Hematopoietic multipotent progenitor cell treated with erythropoietin and hydrocortisone succinate and interleukin-3 and kit ligand, for 8 days (in vitro differentiated cells): ENCODE measurements at regions not wholly inside any gene's neighbourhood (a gene's known extent, or its start where the extent isn't known, plus 50 kb on each side); places are given as distances from the start of the nearest gene placed in this dataset.
A peak's percentile ranks its signal among the peaks of the same experiment; 100 is the strongest.
"Not testable (repeated sequence)": the region's sequence is repeated elsewhere in the genome, so short reads cannot be mapped to it uniquely, and the experiment has no call there.

Experiments
- DNase-seq: peaks from one replicate; pipeline ENCODE4 v3.0.0-alpha.2; 2015

DNA sequence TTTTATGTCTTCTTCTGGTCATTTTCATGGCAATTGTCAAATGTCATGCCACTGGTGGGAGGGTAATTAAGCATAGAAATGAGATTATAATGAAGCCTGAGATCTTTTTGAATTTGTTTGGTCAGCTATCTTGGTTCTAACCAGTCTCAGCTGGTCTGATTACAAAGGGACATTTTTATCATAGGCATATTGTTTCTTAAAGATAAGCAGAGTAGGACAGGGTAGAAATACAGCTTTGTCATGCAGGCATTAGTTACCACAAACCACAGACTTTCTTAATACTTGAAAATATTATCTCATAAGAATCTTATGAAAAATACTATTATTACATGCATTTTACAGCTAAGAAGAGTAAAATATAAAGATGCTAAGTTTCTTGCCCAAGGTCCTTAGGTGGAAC is 1761.5 kb downstream of the PCDH9 start:
- peak; percentile 92 for DNase-seq

DNA sequence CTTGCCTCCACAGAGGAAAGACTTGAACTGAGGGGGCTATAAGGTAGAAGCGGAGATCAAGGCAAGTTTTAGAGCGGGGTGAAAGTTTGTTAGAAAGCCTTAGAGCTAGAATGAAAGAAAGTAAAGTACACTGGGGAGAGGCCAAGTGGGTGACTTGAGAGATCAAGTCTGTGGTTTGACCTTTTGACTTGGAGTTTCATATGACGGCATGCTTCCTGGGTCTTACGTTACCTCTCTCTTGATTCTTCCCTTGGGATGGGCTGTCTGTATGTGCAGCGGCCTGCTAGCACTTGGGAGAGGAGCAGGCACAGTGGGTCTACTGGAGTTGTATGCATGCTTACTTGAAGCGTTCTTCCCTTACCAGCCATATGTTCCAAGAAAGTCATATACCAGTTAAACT is 1768.5 kb downstream of the PCDH9 start:
- DNase-seq, result no peak

DNA sequence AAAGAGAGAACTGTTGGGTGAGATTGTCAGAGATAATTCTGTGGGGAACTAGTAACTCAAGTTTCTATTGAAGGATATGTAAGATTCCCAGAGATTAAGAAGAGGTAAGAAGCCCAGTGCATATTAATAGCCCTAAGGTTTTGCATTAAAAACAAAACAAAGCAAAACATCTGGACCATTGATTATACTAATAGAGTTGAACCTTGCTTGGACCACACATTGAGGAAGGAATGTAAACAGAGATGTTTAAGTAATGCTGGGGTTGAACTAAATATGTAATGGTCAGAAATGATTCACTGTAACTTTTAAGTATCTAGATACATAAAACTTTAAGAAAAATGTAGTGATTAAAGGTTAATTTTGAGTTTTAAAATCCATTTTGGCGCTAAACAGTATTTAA is 1770.0 kb downstream of the PCDH9 start:
- no peak for DNase-seq

DNA sequence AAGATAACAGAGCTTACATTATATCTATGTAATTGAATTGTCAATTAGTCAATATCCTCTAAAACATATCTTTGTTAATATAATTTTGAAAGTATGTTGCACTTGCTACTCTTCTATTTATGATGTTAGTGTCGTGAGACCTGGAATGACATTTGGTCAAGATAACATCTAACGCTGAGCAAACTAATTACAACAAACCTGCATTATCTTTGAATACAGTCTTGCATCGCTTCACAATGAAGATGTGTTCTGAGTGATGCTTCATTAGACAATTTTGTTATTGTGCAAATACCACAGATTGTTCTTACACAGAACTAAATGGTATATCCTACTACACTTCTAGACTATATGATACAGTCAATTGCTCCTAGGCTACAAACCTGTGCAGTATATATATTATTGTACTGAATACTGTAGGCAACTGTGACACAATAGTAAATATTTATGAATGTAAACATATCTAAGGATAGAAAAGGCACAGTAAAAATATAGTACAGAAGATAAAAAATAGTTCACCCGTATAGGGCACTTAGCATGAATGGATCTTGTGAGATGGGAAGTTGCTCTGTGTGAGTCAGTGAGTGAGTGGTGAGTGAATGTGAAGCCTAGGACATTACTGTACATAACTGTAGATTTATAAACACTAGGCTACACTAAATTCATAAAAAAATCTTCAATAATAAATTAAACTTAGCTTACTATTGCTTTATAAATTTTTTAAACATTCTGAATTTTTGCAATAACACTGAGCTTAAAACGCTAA is 1773.8 kb downstream of the PCDH9 start:
- DNase-seq, result no peak

DNA sequence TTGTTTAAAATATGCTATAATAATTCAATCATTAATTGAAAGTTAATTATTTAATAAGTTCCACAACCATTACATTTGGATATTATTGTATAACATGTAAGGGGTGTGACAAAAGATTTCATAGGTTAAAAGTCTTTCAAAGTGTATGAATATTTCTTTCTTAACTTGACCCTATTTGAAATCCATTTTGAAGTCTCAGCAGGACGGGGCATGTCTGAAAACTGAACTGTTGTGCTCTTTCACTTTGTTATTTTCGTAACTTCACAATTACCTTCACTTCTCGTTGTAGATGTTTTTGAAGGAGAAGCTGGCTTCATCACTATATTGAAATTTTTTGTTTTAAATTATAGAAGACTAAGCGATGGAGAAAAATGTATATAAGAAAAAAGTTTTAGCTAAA is 1775.7 kb downstream of the PCDH9 start:
- DNase-seq, result no peak

DNA sequence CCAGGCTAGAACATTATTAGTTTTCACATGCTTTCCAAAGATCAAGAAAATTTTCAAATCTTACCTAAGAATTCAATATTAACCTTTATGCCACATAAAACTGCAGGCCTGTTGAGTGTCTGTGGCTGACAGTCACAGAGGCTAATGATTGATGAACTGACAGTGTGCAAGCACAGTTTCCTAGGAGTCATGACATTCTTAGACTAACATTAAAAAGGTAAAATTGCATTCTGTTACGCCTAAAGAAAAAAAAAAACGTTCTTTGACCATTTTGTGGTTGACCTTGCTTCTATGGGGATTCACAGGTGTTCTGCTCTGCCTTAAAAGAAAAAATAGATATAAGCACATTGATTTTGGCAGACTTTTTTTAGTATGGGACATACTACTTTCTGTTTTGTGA is 1776.2 kb downstream of the PCDH9 start:
- DNase-seq, result no peak

GRCh38 chr13:65445340-65445739 is 1784.8 kb downstream of the PCDH9 start:
- DNase-seq, result no peak

DNA sequence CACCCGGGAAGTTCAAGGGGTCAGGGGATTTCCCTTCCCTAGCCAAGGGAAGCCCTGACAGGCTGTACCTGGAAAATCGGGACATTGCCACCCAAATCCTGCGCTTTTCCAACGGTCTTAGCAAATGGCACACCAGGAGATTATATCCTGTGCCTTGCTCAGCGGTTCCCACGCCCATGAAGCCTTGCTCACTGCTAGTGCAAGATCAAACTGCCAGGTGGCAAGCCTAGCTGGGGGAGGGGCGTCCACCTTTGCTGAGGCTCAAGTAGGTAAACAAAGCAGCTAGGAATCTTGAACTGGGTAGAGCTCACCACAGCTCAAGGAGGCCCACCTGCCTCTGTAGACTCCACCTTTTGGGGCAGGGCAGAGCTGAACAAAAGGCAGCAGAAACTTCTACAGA is 1794.5 kb downstream of the PCDH9 start:
- no peak for DNase-seq

DNA sequence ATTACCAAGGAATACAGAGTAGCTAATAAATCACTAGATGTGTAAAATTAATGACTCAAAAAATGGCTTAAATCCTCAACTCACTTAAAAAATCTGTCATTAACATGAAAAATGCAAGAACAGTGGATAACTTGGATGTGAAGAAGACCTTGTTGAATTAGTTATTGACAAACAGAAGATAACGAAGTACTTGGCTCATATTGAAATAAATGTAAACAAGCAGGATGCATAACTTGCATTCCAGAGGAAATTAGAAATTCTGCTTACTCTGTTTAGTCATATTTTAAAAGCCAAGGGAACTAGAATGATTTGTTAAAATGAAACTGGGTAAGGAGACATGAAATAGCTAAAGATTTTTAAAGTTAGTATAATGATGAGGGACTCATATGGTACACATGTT is 1812.2 kb downstream of the PCDH9 start:
- DNase-seq, result no peak

DNA sequence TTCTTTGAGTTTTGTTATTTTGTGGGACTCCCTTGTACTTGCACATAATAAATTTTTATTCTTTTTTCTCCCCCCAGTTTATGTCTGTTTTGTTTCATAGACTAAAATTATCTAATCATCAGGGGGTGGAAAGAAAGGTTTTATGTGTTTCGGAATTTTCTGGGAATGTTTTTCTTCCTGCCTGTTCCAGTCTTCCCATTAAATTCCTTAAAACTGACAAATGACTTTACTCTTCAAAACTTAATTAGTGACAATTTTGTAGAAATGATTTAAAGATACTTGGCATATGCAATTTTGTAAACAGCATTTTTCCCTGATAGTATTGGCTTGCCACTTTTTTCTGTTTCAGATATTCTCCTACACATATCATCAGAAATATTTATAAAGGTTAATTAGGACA is 1813.4 kb downstream of the PCDH9 start:
- no peak for DNase-seq

DNA sequence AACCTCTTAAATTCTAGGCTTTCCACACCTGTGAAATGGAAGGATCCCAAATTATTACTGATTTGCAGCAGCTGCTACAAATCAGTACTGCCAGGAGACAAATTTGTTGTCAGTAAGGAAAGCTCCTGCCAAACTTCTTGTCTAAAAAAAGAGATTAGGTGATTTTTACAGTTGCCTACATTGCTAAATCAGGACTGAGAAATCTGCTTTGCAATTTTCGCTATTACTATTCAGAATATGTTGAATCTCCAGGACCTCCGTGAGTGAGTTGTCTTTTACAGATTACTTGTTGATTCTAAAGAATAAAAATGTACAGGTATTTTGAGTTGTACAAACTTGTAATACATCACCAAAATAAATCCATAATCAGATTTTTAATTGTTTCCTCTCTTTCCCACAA is 1815.9 kb downstream of the PCDH9 start:
- no peak for DNase-seq

GRCh38 chr13:65411521-65411920 is 1818.6 kb downstream of the PCDH9 start:
- DNase-seq, result no peak

DNA sequence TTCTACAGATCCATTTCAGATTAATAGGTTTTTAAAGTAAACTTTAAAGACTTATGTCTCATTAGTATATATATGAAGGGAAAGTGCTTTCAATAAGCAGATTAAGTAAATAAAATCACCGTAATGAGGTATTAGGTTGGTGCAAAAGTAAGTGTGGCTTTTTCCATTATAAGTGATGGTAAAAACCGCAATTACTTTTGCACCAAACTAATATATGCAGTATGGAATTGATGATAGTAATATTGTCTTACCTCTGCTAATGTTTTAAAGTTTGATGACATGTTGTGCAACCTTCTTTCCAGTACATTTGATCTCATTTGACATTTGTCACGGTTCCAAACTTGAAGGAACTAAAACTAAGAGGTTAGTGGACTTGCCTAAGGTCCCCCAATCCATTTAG is 1819.3 kb downstream of the PCDH9 start:
- DNase-seq, result no peak

DNA sequence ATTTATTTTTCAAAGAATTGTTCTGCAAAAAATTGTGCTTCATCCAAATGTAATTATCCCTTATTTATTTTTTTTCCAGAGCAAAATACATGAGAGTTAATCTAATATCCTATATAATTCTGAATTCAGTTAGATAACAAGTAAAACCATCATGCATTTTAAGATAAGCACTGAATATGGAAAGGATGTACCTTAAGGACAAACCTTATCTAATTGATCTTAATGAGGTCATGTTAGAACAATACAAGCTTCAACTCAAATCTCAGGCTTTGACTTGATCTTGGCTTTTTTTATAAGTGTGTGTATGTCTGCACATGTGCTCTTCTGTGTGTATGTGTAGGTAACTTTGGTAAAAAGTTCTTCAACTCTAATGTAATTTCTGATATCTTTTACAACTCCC is 1828.8 kb downstream of the PCDH9 start:
- DNase-seq, result no peak

DNA sequence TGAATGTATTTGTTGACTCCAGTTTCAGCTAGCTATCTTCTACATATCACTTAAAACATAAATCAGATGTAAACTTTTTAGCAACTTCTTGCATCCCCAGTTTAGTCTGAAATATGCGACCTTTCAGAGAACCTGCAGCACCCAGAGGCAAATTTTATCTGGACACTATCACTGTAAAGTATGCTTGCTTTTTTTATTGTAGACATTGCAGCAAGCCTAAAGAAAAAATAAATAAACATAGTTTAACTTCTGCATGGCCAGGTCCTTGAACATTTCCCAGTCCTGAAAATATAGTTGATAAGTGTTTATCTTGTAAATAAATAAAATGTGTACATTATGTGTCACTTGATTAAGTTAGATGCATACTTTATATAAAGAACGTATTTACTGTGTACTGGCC is 1829.4 kb downstream of the PCDH9 start:
- no peak for DNase-seq

- DNase-seq, result no peak
Measured at GRCh38 chr13:65387743-65388347, 1842.3 kb downstream of the PCDH9 start.

DNA sequence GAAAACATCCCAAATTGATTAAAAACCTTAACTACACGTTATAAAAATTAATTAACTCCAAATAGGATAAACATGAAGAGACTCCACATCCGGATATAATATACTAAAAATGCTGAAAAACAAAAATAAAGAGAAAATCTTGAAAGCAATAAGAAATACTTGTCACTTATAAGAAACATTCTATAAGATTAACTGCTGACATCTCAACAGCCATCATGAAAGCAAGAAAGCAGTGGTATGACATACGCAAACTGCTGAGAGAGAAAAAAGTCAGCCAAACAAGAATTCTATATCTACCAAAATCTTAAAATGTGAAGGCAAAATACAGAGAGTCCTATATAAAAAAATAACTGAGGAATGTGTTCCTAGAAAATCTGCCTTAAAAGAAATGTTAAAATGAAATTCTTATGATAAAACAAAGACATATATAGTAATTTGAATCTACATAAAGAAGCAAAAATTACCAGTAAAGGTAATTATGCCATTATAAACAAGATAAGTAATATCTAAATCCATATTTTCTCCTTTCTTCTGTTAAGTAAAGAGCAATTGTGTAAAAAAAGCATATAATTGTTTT is 1851.1 kb downstream of the PCDH9 start:
- peak; percentile 5 for DNase-seq

DNA sequence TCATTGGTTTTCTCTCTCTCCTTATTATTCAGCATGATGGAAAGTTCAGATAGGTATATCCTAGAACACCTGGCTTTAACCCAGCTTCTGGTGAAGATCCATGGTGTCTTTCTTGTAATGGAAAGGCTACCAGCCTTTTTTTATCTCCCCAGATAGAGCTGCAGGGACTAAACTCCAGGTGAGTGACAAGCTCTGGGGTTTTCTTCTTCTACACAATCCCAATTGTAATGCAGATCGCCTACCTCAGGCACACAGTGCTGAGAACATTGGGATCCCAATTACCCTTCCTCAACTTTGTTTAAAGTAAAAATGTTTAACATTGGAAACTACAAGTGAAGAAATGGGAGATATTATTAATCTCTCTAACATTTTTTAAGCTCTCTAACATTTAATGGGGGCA is 1851.7 kb downstream of the PCDH9 start:
- no peak for DNase-seq

- DNase-seq, result no peak
Measured at GRCh38 chr13:65368832-65369231, 1861.3 kb downstream of the PCDH9 start.

DNA sequence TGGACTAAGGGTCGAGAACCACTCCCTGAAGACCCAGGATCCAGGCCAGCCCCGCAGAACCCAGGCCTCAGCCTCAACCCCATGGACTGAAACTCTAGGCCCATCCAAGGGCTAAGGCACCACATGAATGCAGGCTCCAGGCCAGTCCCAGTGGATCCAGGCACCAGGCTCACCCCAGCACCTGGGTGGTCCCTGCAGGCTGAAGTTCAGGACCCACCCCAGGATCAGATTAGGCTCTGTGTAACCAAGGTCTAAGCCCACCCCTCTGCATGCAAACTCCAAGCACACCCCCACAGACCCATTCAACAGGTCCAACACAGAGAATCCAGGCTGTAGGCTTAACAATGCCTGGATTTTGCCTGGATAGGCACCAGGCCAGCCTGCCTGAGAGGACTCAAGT is 1876.2 kb downstream of the PCDH9 start:
- DNase-seq, result no peak

- DNase-seq, result not testable (repeated sequence)
Measured at GRCh38 chr13:65353150-65353549, 1877.0 kb downstream of the PCDH9 start.

- DNase-seq, result no peak
Measured at GRCh38 chr13:65347420-65348030, 1882.6 kb downstream of the PCDH9 start.

DNA sequence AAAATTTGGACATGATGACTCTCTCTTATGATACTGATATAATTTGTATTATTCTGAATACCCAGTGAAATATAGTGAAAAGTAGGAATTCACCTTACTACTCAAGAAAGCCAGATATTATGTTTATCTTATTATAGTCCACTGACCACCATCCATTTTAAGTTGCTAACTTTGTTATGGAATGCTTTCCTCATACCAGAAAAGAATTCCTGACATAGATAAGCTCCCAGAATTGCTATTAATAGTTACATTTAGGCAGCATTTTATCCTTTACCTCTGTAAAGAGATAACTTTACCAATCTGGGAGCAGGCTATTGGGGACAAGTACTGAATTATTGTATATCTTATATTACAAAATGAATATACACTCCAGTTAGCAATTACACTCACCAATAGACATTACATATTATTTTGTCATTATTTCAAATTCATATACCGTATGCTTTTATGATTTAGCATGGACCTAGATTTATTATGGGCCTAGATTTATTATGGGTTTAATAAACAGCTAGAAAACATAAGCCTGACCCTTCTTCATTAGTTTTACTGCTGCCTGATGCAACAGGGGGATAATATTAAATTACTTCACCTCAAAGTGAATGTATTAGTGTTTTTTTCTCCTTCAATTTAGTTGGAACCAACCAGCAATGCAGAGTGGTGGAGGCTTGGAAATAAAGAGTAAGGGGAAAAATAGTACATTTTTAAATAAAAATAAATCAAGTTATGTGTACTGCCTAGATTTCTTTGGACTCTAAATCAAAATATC is 1886.1 kb downstream of the PCDH9 start:
- no peak for DNase-seq
